ENCODE measurements at regions not wholly inside any gene's neighbourhood (a gene's known extent, or its start where the extent isn't known, plus 50 kb on each side); places are given as distances from the start of the nearest gene placed in this dataset.

DNA sequence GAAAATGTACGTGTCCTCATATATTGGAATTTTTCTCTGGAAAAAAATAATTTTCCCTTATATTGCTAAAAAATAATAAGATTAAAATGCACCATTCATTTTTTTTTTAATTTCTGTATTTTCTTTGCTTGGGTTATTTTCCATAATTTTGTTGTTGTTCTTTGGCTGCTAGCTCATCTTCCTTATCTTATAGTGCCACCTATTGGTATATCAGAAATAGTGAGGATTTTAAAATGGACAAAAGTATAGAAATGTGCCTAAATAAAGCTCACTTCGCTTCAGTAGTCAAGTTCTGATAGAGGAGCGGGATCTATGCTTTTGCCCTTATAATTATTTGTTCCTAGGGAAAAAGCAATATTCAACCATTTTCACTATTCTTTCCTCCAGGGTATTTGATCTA is 134.8 kb downstream of the NAP1L3 start:
- TF ChIP-seq CTCF (IDR thresholded peaks at IDR 0.05) = peak; percentile 17
- no peak for ATAC-seq
- no peaks in the 10 kb centered on the region for H3K4me1 ChIP-seq
- H3K9me3 ChIP-seq = no peaks in the 10 kb centered on the region
- no peaks in the 10 kb centered on the region for H3K27me3 ChIP-seq
- H3K36me3 ChIP-seq = no peaks in the 10 kb centered on the region
- H3K27ac ChIP-seq = no peak overlapping the region
- DNase-seq = no peak
- intact Hi-C loops (cut with DNase I) = no loop called here
- H3K4me3 ChIP-seq = no peak overlapping the region

DNA sequence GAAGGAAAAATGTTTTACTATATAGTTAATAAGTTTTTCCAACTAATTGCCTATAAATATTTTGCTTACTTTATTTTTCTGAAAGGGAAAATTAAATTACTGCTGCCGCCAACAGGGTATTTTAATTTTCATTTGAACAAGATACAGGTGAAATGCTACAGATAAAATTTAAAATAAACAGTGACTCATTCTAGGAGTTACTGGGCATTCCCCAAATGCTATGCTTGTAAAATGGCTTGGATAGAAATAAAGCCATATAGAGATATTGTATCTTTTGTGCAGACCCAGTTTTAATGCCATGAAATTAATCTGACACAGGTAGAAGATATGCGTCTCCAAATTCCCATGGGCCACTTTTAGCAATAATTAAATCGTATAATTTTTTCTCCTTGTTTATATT is 144.5 kb downstream of the NAP1L3 start:
- Histone ChIP-seq H3K27me3 (no peaks in the 10 kb centered on the region), H3K27ac (no peak overlapping the region), H3K4me1 (no peaks in the 10 kb centered on the region), H3K9me3 (no peaks in the 10 kb centered on the region), H3K4me3 (no peak overlapping the region), H3K36me3 (no peaks in the 10 kb centered on the region)
- TF ChIP-seq CTCF (IDR thresholded peaks at IDR 0.05) = no peak
- DNase-seq (no peak), ATAC-seq (no peak)
- intact Hi-C loops (cut with DNase I) = no loop called here

All from upper lobe of right lung (tissue), 1 donor.